HFF-Myc (cell line): ENCODE measurements at regions not wholly inside any gene's neighbourhood (a gene's known extent, or its start where the extent isn't known, plus 50 kb on each side); places are given as distances from the start of the nearest gene placed in this dataset.
"Not testable (repeated sequence)": the region's sequence is repeated elsewhere in the genome, so short reads cannot be mapped to it uniquely, and the experiment has no call there.

Source experiments
- DNase-seq: peaks from one replicate; pipeline ENCODE4 v3.0.0-alpha.2; 2011; ENCODE audit warnings: low read depth; ENCODE audit errors: extremely low read depth
- H3K4me3 ChIP-seq: replicated peaks from 2 replicates; pipeline ENCODE4 v1.5.1; 2011; ENCODE audit warnings: low read depth, mild to moderate bottlenecking, control low read depth, low read length
- TF ChIP-seq, protein P1 (sequence below): IDR thresholded peaks from 2 replicates; pipeline ENCODE4 v1.5.1; 2012; ENCODE audit warnings: mild to moderate bottlenecking, low read depth, low read length, control low read depth; ENCODE audit errors: missing control alignments

DNA sequence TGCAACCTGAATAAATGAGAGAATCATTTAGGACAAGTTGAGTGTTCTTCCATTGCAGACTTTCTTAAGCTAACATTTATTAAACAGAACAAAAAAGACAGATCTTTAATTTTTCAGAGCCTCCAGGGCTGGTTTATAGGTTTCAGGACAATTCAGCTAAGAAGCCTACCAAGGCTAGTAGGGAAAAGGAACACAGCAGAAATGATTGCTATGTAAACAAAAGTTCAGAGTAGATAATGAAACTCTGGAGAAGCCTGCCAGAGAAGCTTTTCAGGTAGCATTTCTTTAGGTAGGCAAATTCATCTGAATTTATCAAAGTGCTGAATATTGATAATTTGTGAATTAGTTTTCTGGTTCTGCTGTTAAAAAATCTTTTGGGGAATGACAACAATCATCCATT is 264.2 kb downstream of the DEPDC1B start:
- no peak overlapping the region for H3K4me3 ChIP-seq

DNA sequence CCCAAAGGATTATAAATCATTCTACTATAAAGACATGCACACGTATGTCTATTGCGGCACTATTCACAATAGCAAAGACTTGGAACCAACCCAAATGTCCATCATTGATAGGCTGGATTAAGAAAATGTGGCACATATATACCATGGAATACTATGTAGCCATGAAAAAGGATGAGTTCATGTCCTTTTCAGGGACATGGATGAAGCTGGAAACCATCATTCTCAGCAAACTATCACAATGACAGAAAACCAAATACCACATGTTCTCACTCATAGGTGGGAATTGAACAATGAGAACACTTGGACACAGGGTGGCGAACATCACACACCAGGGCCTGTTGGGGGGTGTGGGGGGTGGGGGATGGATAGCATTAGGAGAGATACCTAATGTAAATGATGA is 273.8 kb downstream of the DEPDC1B start:
- H3K4me3 ChIP-seq, DNase-seq: not testable (repeated sequence)

More for the DNA sequence above, 264.2 kb downstream of the DEPDC1B start:
- TF ChIP-seq, protein P1, sequence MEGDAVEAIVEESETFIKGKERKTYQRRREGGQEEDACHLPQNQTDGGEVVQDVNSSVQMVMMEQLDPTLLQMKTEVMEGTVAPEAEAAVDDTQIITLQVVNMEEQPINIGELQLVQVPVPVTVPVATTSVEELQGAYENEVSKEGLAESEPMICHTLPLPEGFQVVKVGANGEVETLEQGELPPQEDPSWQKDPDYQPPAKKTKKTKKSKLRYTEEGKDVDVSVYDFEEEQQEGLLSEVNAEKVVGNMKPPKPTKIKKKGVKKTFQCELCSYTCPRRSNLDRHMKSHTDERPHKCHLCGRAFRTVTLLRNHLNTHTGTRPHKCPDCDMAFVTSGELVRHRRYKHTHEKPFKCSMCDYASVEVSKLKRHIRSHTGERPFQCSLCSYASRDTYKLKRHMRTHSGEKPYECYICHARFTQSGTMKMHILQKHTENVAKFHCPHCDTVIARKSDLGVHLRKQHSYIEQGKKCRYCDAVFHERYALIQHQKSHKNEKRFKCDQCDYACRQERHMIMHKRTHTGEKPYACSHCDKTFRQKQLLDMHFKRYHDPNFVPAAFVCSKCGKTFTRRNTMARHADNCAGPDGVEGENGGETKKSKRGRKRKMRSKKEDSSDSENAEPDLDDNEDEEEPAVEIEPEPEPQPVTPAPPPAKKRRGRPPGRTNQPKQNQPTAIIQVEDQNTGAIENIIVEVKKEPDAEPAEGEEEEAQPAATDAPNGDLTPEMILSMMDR = no peak
- DNase-seq = no peak

DNA sequence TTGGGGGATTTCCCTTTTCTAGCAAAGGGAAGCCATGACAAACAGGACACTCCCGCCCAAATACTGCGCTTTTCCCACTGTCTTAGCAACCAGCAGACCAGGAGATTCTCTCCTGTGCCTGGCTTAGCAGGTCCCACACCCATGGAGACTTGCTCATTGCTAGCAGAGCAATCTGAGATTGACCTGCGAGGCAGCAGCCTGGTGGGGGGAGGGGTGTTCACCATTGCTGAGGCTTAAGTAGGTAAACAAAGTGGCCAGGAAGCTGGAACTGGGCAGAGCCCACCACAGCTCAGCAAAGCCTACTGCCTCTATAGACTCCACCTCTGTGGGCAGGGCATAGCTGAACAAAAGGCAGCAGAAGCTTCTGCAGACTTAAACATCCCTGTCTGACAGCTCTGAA is 279.2 kb downstream of the DEPDC1B start:
- DNase-seq, H3K4me3 ChIP-seq: not testable (repeated sequence)

DNA sequence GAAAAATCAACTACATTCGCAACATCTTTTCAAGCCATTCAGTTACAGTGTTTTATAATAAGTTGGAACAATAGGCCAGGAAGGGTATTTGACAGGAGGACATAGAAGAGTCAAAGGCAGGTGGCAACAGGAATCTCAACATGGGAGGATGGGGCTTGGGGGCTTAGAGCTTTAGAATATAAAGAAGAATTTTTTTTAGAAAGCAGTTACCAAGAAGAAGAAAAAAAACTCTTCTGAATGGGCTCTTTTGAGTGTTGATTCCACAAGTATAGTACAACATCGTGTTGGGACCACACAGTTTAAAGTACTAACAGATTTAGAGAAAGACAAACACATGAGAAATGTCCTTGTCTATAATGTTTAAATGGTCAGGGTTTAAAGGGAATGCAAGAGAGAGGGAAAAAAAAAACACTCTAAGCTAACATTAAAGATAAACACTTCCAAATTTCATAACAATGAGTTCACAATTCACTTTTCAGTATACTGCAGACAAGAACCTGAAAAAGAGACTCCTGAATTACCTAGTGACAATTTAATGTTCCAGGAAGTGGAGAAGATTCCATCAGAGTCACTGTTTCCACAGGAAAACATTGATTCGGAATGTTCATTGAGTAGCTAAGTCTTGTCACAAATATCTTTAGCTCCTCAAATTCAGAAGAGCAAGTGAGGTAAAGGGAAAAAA is 282.3 kb downstream of the DEPDC1B start:
- TF ChIP-seq, protein P1 = no peak
- DNase-seq = no peak
- H3K4me3 ChIP-seq = no peak overlapping the region

DNA sequence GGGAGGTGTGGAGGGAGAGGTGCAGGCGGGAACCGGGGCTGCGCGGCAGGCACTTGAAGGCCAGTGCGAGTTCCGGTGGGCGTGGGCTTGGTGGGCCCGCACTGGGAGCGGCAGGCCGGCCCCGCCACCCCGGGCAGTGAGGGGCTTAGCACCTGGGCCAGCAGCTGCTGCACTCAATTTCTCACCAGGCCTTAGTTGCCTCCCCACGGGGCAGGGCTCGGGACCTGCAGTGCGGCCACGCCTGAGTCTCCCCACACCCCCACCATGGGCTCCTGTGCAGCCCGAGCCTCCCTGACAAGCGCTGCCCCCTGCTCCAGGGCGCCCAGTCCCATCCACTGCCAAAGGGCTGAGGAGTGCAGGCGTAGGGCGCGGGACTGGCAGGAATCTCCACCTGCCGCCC is 284.5 kb downstream of the DEPDC1B start:
- DNase-seq = no peak
- TF ChIP-seq, protein P1 = no peak
- H3K4me3 ChIP-seq = no peak overlapping the region

DNA sequence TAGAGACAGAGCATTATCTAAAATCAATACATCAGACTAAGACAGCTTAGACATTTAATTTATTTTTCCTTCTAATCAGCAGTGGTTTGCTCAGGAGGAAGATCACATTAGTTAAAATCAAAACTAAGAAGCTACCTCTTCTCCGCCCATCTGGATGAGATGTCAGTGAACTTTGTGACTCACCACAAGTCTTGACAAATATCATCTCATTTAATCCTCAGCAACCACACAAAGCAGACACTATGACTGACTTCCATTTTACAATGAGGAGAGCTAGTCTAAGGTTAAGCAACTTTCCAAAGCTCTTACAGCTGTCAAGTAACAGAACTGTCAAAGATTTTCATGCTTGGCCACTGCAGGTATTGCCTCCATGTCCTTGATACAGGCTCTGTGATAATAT is 289.5 kb downstream of the DEPDC1B start:
- H3K4me3 ChIP-seq = no peak overlapping the region
- TF ChIP-seq, protein P1 = no peak
- DNase-seq = no peak

DNA sequence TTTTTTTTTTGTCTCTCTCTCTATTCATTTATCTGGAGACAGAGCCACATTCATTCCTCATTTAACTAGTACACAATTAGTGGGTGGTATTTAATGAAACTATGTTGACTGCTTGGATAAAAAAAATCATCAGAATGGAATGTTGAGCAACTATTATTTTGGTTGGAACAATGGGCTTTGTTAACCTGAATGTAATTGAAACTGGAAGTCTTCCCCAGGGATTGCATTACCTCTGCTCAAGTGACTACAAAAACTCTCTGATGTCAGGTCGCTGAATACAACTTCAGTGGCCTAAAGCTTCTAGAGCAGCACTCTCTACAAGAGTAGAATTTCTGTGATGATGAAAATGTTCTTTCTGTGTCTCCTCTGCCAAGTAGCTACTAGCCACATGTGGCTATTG is 295.8 kb downstream of the DEPDC1B start:
- no peak overlapping the region for H3K4me3 ChIP-seq
- TF ChIP-seq, protein P1 = no peak
- DNase-seq = no peak

DNA sequence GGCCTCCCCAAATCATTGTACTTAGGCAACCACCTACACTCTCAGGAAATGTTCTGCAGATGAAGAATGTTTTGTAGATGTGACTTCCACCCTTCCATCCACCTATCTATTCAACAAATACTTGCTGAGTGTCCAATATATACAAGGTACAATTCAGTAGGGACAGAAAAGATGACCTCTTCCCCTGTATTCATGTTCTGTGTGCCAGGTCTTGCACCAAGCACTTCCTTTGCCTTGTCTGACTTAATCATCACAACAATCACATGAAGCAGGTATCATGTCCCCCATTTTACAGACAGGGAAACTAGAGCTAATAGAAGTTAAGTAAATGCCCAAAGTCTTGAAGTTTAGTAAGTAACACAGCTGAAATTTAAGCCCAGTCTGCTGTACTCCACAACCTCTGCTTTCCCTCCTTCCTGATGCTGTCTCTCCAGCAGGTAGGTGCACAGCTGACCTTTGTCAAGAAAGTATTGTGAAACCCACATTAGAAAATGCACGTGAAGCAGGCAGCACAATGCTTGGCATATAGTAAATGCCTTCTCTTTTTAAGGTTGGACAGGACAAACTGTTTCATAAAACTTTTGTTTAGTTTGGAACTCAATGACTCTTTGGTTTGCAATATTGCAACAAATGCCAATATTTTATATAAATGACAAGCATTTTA is 296.5 kb downstream of the DEPDC1B start:
- no peak overlapping the region for H3K4me3 ChIP-seq
- TF ChIP-seq, protein P1 = no peak

More for the DNA sequence above, 296.5 kb downstream of the DEPDC1B start:
- DNase-seq = no peak
